Adrenal gland (tissue), 9 donors: ENCODE measurements at regions not wholly inside any gene's neighbourhood (a gene's known extent, or its start where the extent isn't known, plus 50 kb on each side); places are given as distances from the start of the nearest gene placed in this dataset.
A peak's percentile ranks its signal among the peaks of the same experiment; 100 is the strongest.

Experiments used
- DNase-seq, 7 donors: peaks; one replicate each; pipeline ENCODE4 v3.0.0-alpha.2; 2019 to 2020
- H3K27ac ChIP-seq, 5 donors: fragments of 200-600 bp; sonication (generic) in 4 of 5; 1 replicate in 3 of 5; 2 replicates in 2 of 5; pipeline versions ENCODE4 v1.5.1 to v1.8.0; 2016 to 2020; ENCODE audit warnings: mild to moderate bottlenecking in 1 of 5
- H3K27me3 ChIP-seq: fragments of 200-600 bp; 2 replicates; pipeline ENCODE4 v1.8.0; 2021
- H3K36me3 ChIP-seq, 2 donors: fragments of 200-600 bp; replicated peaks in 1 of 2; 1 replicate in 1 of 2; 2 replicates in 1 of 2; pipeline versions ENCODE4 v1.5.1 to v1.8.0; 2018 to 2022
- H3K4me1 ChIP-seq, 2 donors: fragments of 200-600 bp; replicated peaks in 1 of 2; 1 replicate in 1 of 2; 2 replicates in 1 of 2; pipeline versions ENCODE4 v1.5.1 to v1.8.0; 2018 to 2021
- H3K4me3 ChIP-seq, 4 donors: fragments of 200-600 bp; sonication (generic) in 3 of 4; one replicate each; pipeline ENCODE4 v1.5.1; 2016 to 2018
- H3K9me3 ChIP-seq, 3 donors: fragments of 200-600 bp; sonication (generic) in 1 of 3; replicated peaks in 1 of 3; 1 replicate in 2 of 3; 2 replicates in 1 of 3; pipeline versions ENCODE4 v1.5.1 to v1.8.0; 2016 to 2021
- POLR2A ChIP-seq, 2 donors: fragments of 450-650 bp; IDR thresholded peaks; one replicate each; pipeline ENCODE4 v1.6.1; 2017; ENCODE audit warnings: antibody characterized with exemption in 2 of 2, mild to moderate bottlenecking in 2 of 2, moderate library complexity in 1 of 2
- WGBS, 4 donors: extraction: QIAGEN DNeasy Blood & Tissue Kit in 2 of 4; methylation state at CpG; one replicate each; pipeline versions ENCODE4 v1.1.5 to v1.1.7; 2013 to 2017; 5-methylcytosine and 5-hydroxymethylcytosine counted together
- intact Hi-C, 2 donors: fragments of 100-400 bp; cut with DNase I; formaldehyde crosslinking; loops; one replicate each; pipeline versions ENCODE4 v1.14.1 to v1.15.0; 2022 to 2023
- TF ChIP-seq, protein P1 (sequence below), 6 experiments: fragments of 450-650 bp in 4 of 6; fragments of 200-600 bp in 2 of 6; sonication (generic) in 1 of 6; IDR thresholded peaks; 1 replicate in 5 of 6; 2 replicates in 1 of 6; pipeline versions ENCODE4 v1.5.1 to v1.8.0; 2016 to 2021; ENCODE audit warnings: antibody characterized with exemption in 6 of 6, mild to moderate bottlenecking in 2 of 6, moderate library complexity in 1 of 6
- donor health status: healthy with polysubstance abuse.
- donor health status: Bipolar disorder and iron deficiency.
- donor health status: DM: yes; HTN: yes; CAD: no.
- donor health status: DM: no; HTN: no; CAD: no.
- donor health status: DM: no; HTN: no; CAD: no.

DNA sequence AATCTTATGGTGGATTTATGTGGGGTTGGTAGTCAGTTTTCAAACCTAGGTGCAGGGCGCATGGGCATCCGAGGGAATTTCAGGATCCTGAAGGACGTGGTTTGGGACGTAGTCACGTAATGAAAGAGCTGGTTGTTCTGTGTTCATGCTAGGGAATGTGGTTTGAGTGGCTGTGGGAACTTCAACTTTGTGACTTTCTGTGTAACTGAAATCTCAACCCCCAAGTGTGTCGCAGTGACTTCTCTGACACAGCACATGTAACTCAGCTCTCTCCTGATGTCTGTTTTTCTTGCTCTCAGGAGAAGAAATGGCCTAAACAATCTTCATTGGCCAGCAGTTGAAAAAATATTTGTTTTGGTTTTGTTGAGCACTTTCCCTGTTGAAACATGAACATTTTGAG is 199.0 kb downstream of the PTEN start:
- Histone ChIP-seq H3K36me3 (no peaks in the 10 kb centered on the region), H3K4me1 (peaks cover 0 to 39% of the 10 kb centered on the region in 2 donors), H3K27me3 (no peaks in the 10 kb centered on the region), H3K27ac (peak overlapping the region in 3 of 5 donors; percentile 22 to 38 (median 27)), H3K4me3 (no peak overlapping the region), H3K9me3 (no peaks in the 10 kb centered on the region)
- WGBS, 4 donors, result 57 to 72% (median 63%) methylated on average over 6 of the region's 6 CpGs
- no peak for TF ChIP-seq POLR2A (IDR thresholded peaks at IDR 0.05)
- TF ChIP-seq, protein P1, sequence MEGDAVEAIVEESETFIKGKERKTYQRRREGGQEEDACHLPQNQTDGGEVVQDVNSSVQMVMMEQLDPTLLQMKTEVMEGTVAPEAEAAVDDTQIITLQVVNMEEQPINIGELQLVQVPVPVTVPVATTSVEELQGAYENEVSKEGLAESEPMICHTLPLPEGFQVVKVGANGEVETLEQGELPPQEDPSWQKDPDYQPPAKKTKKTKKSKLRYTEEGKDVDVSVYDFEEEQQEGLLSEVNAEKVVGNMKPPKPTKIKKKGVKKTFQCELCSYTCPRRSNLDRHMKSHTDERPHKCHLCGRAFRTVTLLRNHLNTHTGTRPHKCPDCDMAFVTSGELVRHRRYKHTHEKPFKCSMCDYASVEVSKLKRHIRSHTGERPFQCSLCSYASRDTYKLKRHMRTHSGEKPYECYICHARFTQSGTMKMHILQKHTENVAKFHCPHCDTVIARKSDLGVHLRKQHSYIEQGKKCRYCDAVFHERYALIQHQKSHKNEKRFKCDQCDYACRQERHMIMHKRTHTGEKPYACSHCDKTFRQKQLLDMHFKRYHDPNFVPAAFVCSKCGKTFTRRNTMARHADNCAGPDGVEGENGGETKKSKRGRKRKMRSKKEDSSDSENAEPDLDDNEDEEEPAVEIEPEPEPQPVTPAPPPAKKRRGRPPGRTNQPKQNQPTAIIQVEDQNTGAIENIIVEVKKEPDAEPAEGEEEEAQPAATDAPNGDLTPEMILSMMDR (IDR thresholded peaks at IDR 0.05), result no peak
- intact Hi-C loops, result no loop called here
- no peak for DNase-seq

DNA sequence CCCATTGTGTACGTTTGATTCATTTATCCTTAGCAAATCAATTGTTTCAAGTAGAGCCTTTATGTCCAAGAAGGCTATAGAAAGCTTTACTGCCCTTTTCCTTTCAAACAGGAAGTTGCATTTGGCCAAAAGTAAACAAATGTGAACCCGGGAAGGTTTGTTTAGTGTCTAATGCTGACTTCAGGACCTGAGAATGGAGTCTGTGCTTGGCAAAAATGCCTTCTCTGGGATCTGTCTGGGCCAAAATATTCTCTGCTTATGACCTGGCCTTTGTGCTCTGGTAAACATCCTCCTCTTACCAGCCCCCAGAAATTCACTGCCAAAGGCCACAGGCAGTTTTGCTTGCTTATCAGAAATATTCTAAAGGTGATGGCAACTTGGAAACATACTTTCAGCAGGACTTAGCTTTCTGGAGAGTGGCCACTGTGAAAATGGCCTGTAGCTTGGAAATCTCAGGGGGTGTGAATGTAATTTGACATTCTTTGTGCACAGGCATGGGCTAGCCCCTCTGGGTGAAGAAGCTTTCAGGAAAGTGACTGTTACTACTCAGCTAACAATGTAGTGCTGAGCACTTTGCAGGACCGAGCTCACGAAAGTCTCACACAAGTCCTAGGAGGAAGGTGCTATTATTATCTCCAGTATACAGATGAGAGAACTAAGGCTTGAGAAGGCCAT is 199.5 kb downstream of the PTEN start:
- Histone ChIP-seq H3K27me3 (no peaks in the 10 kb centered on the region), H3K9me3 (no peaks in the 10 kb centered on the region), H3K36me3 (no peaks in the 10 kb centered on the region), H3K4me1 (peaks cover 0 to 39% of the 10 kb centered on the region in 2 donors), H3K27ac (peak overlapping the region in 3 of 5 donors; percentile 22 to 38 (median 27)), H3K4me3 (no peak overlapping the region)
- TF ChIP-seq POLR2A (IDR thresholded peaks at IDR 0.05), result no peak
- TF ChIP-seq, protein P1 (IDR thresholded peaks at IDR 0.05), result no peak
- WGBS, 4 donors, result 41 to 69% (median 58%) methylated on average over 4 of the region's 4 CpGs
- DNase-seq, result no peak
- intact Hi-C loops, result no loop called here

DNA sequence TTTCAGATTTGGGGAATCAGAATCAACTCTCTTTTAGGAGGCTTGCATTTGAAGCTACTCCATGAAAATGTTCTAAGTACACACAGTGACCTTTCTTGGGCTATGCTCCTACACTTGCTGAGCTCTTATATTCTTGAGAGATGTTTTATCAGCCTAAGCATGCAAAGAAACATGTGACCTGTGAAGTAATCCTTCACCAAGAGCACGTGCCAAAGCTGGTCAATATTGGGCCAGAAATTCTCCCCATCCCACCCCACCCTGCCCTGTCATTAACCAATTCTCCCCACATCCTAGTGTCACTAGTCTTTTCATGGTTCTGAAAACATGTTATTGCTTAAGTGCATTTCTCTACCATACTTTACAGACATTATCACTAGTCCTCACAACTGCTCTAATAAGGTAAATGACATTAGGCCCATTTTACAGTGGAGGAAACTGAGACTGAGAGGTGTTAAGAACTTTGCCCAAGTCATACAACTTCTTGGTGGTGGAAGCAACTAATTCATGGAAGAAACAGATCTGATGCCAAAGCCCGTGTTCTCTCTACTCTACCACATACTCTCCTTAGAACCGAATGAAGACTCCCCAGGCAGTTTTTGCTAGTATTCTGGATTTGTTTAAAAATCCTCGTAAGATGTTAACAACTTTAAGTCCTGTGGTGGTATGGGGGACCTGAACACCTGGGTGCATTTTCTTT is 200.6 kb downstream of the PTEN start:
- no peak overlapping the region for H3K4me3 ChIP-seq
- intact Hi-C loops, result no loop called here
- H3K9me3 ChIP-seq, result no peaks in the 10 kb centered on the region
- peak overlapping the region in 1 of 5 donors; percentile 6 for H3K27ac ChIP-seq
- H3K27me3 ChIP-seq, result no peaks in the 10 kb centered on the region
- TF ChIP-seq, protein P1 (IDR thresholded peaks at IDR 0.05), result no peak
- no peak for TF ChIP-seq POLR2A (IDR thresholded peaks at IDR 0.05)
- peaks cover 0 to 39% of the 10 kb centered on the region in 2 donors for H3K4me1 ChIP-seq
- WGBS, 4 donors, result 39 to 55% (median 44%) methylated on average over 4 of the region's 4 CpGs
- DNase-seq, result no peak
- H3K36me3 ChIP-seq, result no peaks in the 10 kb centered on the region

DNA sequence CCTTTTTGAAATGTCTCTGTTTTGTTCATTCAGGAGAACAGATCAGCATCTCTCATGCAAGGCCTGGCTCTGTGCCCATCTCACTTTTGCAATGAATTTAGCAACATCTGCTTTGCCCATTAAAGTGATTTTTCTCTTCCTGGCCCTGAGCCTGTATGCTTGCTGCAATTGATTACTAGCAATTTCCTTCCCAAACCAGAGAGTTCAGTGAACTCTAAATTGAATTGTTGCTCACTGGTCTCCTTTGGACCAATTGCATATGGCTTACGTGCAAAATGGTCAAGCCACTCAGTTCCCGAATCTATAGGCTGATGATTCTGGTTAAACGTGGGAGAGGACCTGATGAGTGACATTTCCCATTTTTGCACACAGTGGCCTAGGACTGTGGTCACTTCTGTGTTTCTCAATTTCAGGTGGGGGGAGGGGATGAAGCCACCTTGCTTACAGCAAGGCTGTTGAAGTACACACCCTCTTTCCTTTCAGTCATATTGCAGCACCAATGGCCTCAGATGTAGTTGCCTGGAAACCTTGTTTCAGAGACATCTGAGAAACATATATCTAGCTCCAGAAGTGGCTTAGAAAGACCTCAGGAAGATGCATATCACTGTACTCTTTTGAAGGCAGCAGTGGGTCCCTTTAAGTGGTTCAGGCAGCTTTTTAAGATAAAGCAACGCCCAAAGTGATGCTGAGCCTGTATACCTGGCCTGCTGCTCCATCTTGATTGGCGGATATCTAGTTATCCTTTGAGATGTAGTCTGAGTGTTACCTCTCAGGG is 201.4 kb downstream of the PTEN start:
- Histone ChIP-seq H3K9me3 (no peaks in the 10 kb centered on the region), H3K4me1 (peaks cover 0 to 39% of the 10 kb centered on the region in 2 donors), H3K27me3 (no peaks in the 10 kb centered on the region), H3K27ac (peak overlapping the region in 1 of 5 donors; percentile 81), H3K4me3 (no peak overlapping the region), H3K36me3 (no peaks in the 10 kb centered on the region)
- TF ChIP-seq, protein P1 (IDR thresholded peaks at IDR 0.05), result no peak
- TF ChIP-seq POLR2A (IDR thresholded peaks at IDR 0.05), result no peak
- intact Hi-C loops, result no loop called here
- WGBS, 4 donors, result 63 to 77% (median 71%) methylated on average over 4 to 5 of the region's 5 CpGs
- DNase-seq, result peak; percentile 42 to 87 (median 79)
